Memory B cell (primary cell): ENCODE measurements at regions not wholly inside any gene's neighbourhood (a gene's known extent, or its start where the extent isn't known, plus 50 kb on each side); places are given as distances from the start of the nearest gene placed in this dataset.
"Not testable (repeated sequence)": the region's sequence is repeated elsewhere in the genome, so short reads cannot be mapped to it uniquely, and the experiment has no call there.

Source experiments
- ATAC-seq: fragments of 150-1000 bp; cut with Tn5 transposase; 2 replicates; pipeline ENCODE4 v1.10.0; 2021; ENCODE audit warnings: low read depth, mild to moderate bottlenecking, moderate library complexity
- DNase-seq, 2 donors: peaks; one replicate each; pipeline ENCODE4 v3.0.0; 2022; ENCODE audit warnings: low spot score in 2 of 2
- H3K27ac Mint-ChIP-seq: one replicate; pipeline ENCODE4 v1.8.0; 2022; ENCODE audit warnings: mild to moderate bottlenecking, moderate library complexity, mixed read lengths
- H3K27me3 Mint-ChIP-seq: one replicate; pipeline ENCODE4 v1.8.0; 2022; ENCODE audit warnings: mixed read lengths
- H3K36me3 Mint-ChIP-seq: one replicate; pipeline ENCODE4 v1.8.0; 2022; ENCODE audit warnings: mild to moderate bottlenecking, mixed read lengths
- H3K4me1 Mint-ChIP-seq: one replicate; pipeline ENCODE4 v1.8.0; 2022; ENCODE audit warnings: mixed read lengths
- H3K4me3 Mint-ChIP-seq: one replicate; pipeline ENCODE4 v1.8.0; 2022; ENCODE audit warnings: mild to moderate bottlenecking, moderate library complexity, mixed read lengths
- H3K9me3 Mint-ChIP-seq: one replicate; pipeline ENCODE4 v1.8.0; 2022; ENCODE audit warnings: mixed read lengths

- no peak for DNase-seq
- H3K36me3 Mint-ChIP-seq, result no peaks in the 10 kb centered on the region
- H3K27ac Mint-ChIP-seq, result no peak overlapping the region
- no peaks in the 10 kb centered on the region for H3K4me1 Mint-ChIP-seq
- no peak overlapping the region for H3K4me3 Mint-ChIP-seq
- no peak for ATAC-seq
- H3K9me3 Mint-ChIP-seq, result peaks cover 11% of the 10 kb centered on the region
- H3K27me3 Mint-ChIP-seq, result no peaks in the 10 kb centered on the region
Measured at GRCh38 chr2:208830203-208830602, 423.6 kb downstream of the PTH2R start.

- ATAC-seq (no peak), DNase-seq (no peak)
- no peak overlapping the region for H3K4me3 Mint-ChIP-seq
- no peaks in the 10 kb centered on the region for H3K36me3 Mint-ChIP-seq
- H3K27me3 Mint-ChIP-seq, result no peaks in the 10 kb centered on the region
- H3K9me3 Mint-ChIP-seq, result peaks cover 3% of the 10 kb centered on the region
- H3K4me1 Mint-ChIP-seq, result no peaks in the 10 kb centered on the region
- H3K27ac Mint-ChIP-seq, result no peak overlapping the region
Measured at GRCh38 chr2:208847651-208848050, 441.1 kb downstream of the PTH2R start.

GRCh38 chr2:208854717-208855116, 448.1 kb downstream of the PTH2R start:
- Mint-ChIP-seq H3K27me3 (peaks cover 2% of the 10 kb centered on the region), H3K27ac (no peak overlapping the region), H3K4me3 (no peak overlapping the region), H3K4me1 (no peaks in the 10 kb centered on the region), H3K9me3 (peaks cover 18% of the 10 kb centered on the region), H3K36me3 (no peaks in the 10 kb centered on the region)
- ATAC-seq (no peak), DNase-seq (no peak)

- Mint-ChIP-seq H3K27ac (no peak overlapping the region), H3K9me3 (peaks cover 2% of the 10 kb centered on the region), H3K27me3 (no peaks in the 10 kb centered on the region), H3K4me3 (no peak overlapping the region), H3K36me3 (no peaks in the 10 kb centered on the region), H3K4me1 (no peaks in the 10 kb centered on the region)
- ATAC-seq (no peak), DNase-seq (no peak)
Measured at GRCh38 chr2:208867374-208867773, 460.8 kb downstream of the PTH2R start.

- DNase-seq, result no peak
- no peak overlapping the region for H3K27ac Mint-ChIP-seq
- H3K9me3 Mint-ChIP-seq, result peaks cover 4% of the 10 kb centered on the region
- H3K4me1 Mint-ChIP-seq, result no peaks in the 10 kb centered on the region
- H3K36me3 Mint-ChIP-seq, result no peaks in the 10 kb centered on the region
- no peak for ATAC-seq
- H3K4me3 Mint-ChIP-seq, result no peak overlapping the region
- H3K27me3 Mint-ChIP-seq, result no peaks in the 10 kb centered on the region
Measured at GRCh38 chr2:208872591-208872990, 466.0 kb downstream of the PTH2R start.

GRCh38 chr2:208879666-208880065, 473.1 kb downstream of the PTH2R start:
- Mint-ChIP-seq H3K27me3 (peaks cover 1% of the 10 kb centered on the region), H3K27ac (no peak overlapping the region), H3K36me3 (no peaks in the 10 kb centered on the region), H3K9me3 (peaks cover 3% of the 10 kb centered on the region), H3K4me3 (no peak overlapping the region), H3K4me1 (no peaks in the 10 kb centered on the region)
- no peak for ATAC-seq
- no peak for DNase-seq

- no peak overlapping the region for H3K27ac Mint-ChIP-seq
Measured at GRCh38 chr2:208880171-208880570, 473.6 kb downstream of the PTH2R start.

GRCh38 chr2:208890486-208890885, 483.9 kb downstream of the PTH2R start:
- DNase-seq, result no peak
- H3K4me3 Mint-ChIP-seq, result no peak overlapping the region
- no peak overlapping the region for H3K27ac Mint-ChIP-seq
- H3K27me3 Mint-ChIP-seq, result no peaks in the 10 kb centered on the region
- no peaks in the 10 kb centered on the region for H3K4me1 Mint-ChIP-seq
- peaks cover 3% of the 10 kb centered on the region for H3K9me3 Mint-ChIP-seq
- H3K36me3 Mint-ChIP-seq, result no peaks in the 10 kb centered on the region
- ATAC-seq, result no peak

More at GRCh38 chr2:208880171-208880570, 473.6 kb downstream of the PTH2R start:
- no peaks in the 10 kb centered on the region for H3K36me3 Mint-ChIP-seq
- peaks cover 1% of the 10 kb centered on the region for H3K27me3 Mint-ChIP-seq
- H3K9me3 Mint-ChIP-seq, result peaks cover 3% of the 10 kb centered on the region
- DNase-seq (no peak), ATAC-seq (no peak)
- H3K4me3 Mint-ChIP-seq, result no peak overlapping the region
- H3K4me1 Mint-ChIP-seq, result no peaks in the 10 kb centered on the region

- no peaks in the 10 kb centered on the region for H3K4me1 Mint-ChIP-seq
- no peak overlapping the region for H3K4me3 Mint-ChIP-seq
- DNase-seq (no peak), ATAC-seq (no peak)
- no peak overlapping the region for H3K27ac Mint-ChIP-seq
- no peaks in the 10 kb centered on the region for H3K27me3 Mint-ChIP-seq
- H3K36me3 Mint-ChIP-seq, result no peaks in the 10 kb centered on the region
- H3K9me3 Mint-ChIP-seq, result peaks cover 5% of the 10 kb centered on the region
Measured at GRCh38 chr2:208892203-208892602, 485.6 kb downstream of the PTH2R start.

GRCh38 chr2:208906330-208906729, 499.7 kb downstream of the PTH2R start:
- no peak for ATAC-seq
- Mint-ChIP-seq H3K4me1 (no peaks in the 10 kb centered on the region), H3K27ac (no peak overlapping the region), H3K9me3 (peaks cover 1% of the 10 kb centered on the region), H3K27me3 (no peaks in the 10 kb centered on the region), H3K36me3 (no peaks in the 10 kb centered on the region), H3K4me3 (no peak overlapping the region)
- DNase-seq, result no peak

GRCh38 chr2:208915401-208915800, 508.4 kb upstream of the MAP2 start:
- Mint-ChIP-seq H3K27me3 (no peaks in the 10 kb centered on the region), H3K36me3 (no peaks in the 10 kb centered on the region), H3K9me3 (peaks cover 8% of the 10 kb centered on the region), H3K4me3 (no peak overlapping the region), H3K4me1 (no peaks in the 10 kb centered on the region), H3K27ac (no peak overlapping the region)
- DNase-seq (no peak), ATAC-seq (no peak)

- no peaks in the 10 kb centered on the region for H3K36me3 Mint-ChIP-seq
- H3K4me1 Mint-ChIP-seq, result no peaks in the 10 kb centered on the region
- no peak for DNase-seq
- ATAC-seq, result no peak
- no peak overlapping the region for H3K27ac Mint-ChIP-seq
- no peak overlapping the region for H3K4me3 Mint-ChIP-seq
- peaks cover 12% of the 10 kb centered on the region for H3K9me3 Mint-ChIP-seq
- no peaks in the 10 kb centered on the region for H3K27me3 Mint-ChIP-seq
Measured at GRCh38 chr2:208916881-208917280, 507.0 kb upstream of the MAP2 start.

- not testable (repeated sequence) for H3K27me3 Mint-ChIP-seq, DNase-seq, H3K9me3 Mint-ChIP-seq, H3K4me1 Mint-ChIP-seq, ATAC-seq, H3K27ac Mint-ChIP-seq, H3K36me3 Mint-ChIP-seq, H3K4me3 Mint-ChIP-seq
Measured at GRCh38 chr2:208921358-208921757, 502.5 kb upstream of the MAP2 start.

GRCh38 chr2:208927867-208928266, 496.0 kb upstream of the MAP2 start:
- no peak overlapping the region for H3K27ac Mint-ChIP-seq
- no peak for ATAC-seq
- H3K36me3 Mint-ChIP-seq, result no peaks in the 10 kb centered on the region
- no peaks in the 10 kb centered on the region for H3K27me3 Mint-ChIP-seq
- no peaks in the 10 kb centered on the region for H3K9me3 Mint-ChIP-seq
- H3K4me3 Mint-ChIP-seq, result no peak overlapping the region
- DNase-seq, result no peak
- no peaks in the 10 kb centered on the region for H3K4me1 Mint-ChIP-seq

GRCh38 chr2:208929139-208929864, 494.5 kb upstream of the MAP2 start:
- no peak for DNase-seq
- Mint-ChIP-seq H3K9me3 (no peaks in the 10 kb centered on the region), H3K4me1 (no peaks in the 10 kb centered on the region), H3K27ac (no peak overlapping the region), H3K36me3 (no peaks in the 10 kb centered on the region), H3K27me3 (no peaks in the 10 kb centered on the region), H3K4me3 (no peak overlapping the region)
- ATAC-seq, result no peak
